Astrocyte of the cerebellum (primary cell): ENCODE measurements at regions not wholly inside any gene's neighbourhood (a gene's known extent, or its start where the extent isn't known, plus 50 kb on each side); places are given as distances from the start of the nearest gene placed in this dataset.
"Not testable (repeated sequence)": the region's sequence is repeated elsewhere in the genome, so short reads cannot be mapped to it uniquely, and the experiment has no call there.

Experiments used
- DNase-seq: peaks from one replicate; pipeline ENCODE4 v3.0.0-alpha.2; 2011; ENCODE audit warnings: low read depth
- H3K4me3 ChIP-seq: 2 replicates; pipeline ENCODE4 v1.5.1; 2011; ENCODE audit warnings: mild to moderate bottlenecking, low read depth, low read length, moderate library complexity
- CTCF ChIP-seq: IDR thresholded peaks from 2 replicates; pipeline ENCODE4 v1.5.1; 2012; ENCODE audit warnings: low read length, low read depth, moderate library complexity, mild to moderate bottlenecking; ENCODE audit errors: missing control alignments
- in situ Hi-C: cut with HindIII; loops from 2 replicates; pipeline ENCODE4 v1.10.0; 2017; ENCODE audit warnings: low sequenced_read_pairs

- TF ChIP-seq CTCF: no peak
- in situ Hi-C loops: no loop called here
- H3K4me3 ChIP-seq: no peak overlapping the region
- no peak for DNase-seq
Measured at GRCh38 chr5:89676634-89677033, 732.9 kb downstream of the CETN3 start.

DNA sequence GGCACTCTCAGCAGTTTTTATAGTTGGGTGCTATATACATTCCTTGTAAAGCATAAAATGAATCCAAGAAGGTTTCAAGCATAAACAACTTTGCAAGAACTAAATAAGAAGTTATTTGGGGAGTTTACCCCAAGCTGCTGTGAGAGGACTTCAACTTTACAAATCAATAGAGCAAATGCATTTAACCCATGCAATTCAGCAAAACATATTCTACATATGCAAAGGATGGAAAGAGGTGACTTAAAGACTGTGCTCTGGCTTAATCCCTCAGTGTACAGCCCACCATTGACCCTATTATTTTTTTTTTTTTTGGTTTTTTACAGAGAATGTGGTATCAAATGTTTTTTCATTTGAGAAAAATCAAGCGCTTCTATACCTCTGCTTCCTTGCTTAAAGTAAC, 736.5 kb downstream of the CETN3 start:
- no peak for DNase-seq
- in situ Hi-C loops: no loop called here
- H3K4me3 ChIP-seq: no peak overlapping the region
- no peak for TF ChIP-seq CTCF

- no peak for TF ChIP-seq CTCF
- in situ Hi-C loops: no loop called here
- DNase-seq: no peak
- no peak overlapping the region for H3K4me3 ChIP-seq
Measured at GRCh38 chr5:89668821-89669220, 740.7 kb downstream of the CETN3 start.

DNA sequence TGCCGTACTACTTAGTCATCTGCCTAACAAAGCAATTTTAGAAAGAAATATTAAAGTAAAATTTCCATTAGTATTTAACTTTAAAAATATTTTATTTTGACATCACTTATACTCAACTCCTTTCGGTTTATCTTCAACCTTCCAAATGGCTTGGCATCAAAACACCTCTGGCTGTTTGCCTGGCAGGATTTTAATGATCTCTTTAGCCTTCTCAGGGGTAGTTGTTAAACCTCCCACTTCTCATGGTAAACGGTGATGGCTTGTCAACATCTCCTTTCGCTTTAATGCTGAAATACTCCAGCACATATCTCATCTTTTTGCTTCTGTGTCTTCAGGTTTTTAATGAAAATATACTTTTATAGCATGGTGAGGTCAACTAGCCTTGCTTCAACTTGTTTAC, 747.1 kb downstream of the CETN3 start:
- in situ Hi-C loops: loop anchor here (5.0 kb wide), 1 partner anchor 100 kb away; no protein-coding TSS in a partner anchor
- no peak for TF ChIP-seq CTCF
- no peak for DNase-seq
- H3K4me3 ChIP-seq: no peak overlapping the region

DNA sequence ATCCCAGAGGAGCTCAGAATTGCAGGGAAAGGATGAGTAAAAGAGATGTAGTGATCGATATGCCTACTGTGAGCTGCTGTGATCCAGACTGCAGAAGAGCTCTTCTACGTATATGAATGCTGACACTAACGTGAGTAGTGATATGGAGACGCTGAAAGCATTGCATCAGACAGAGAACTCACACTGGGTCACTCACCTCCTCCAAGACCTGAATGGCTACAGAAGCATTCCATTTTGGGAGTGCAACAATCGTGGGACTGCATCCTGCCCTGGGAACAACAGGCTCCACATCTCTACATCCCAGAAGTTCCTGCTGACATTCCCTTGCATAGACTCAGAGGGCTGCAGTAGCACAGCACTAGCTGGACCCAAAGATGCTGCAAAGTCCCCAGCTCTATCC, 755.9 kb upstream of the MEF2C start:
- in situ Hi-C loops: no loop called here
- no peak for DNase-seq
- no peak overlapping the region for H3K4me3 ChIP-seq
- TF ChIP-seq CTCF: no peak

DNA sequence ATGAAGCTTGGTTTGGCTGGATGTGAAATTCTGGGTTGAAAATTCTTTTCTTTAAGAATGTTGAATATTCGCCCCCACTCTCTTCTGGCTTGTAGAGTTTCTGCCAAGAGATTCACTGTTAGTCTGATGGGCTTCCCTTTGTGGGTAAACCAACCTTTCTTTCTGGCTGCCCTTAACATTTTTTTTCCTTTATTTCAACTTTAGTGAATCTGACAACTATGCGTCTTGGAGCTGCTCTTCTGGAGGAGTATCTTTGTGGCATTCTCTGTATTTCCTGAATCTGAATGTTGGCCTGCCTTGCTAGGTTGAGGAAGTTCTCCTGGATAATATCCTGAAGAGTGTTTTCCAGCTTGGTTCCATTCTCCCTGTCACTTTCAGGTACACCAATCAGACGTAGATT, 751.2 kb upstream of the MEF2C start:
- DNase-seq, H3K4me3 ChIP-seq, in situ Hi-C loops: not testable (repeated sequence)

- H3K4me3 ChIP-seq, in situ Hi-C loops, DNase-seq: not testable (repeated sequence)
Measured at GRCh38 chr5:89630064-89630463, 747.1 kb upstream of the MEF2C start.
